Cardiac muscle cell (in vitro differentiated cells and primary cell): ENCODE measurements at regions not wholly inside any gene's neighbourhood (a gene's known extent, or its start where the extent isn't known, plus 50 kb on each side); places are given as distances from the start of the nearest gene placed in this dataset.

Experiments used
- DNase-seq, 2 donors: peaks; one replicate each; pipeline versions ENCODE4 v3.0.0 to v3.0.0-alpha.2; 2010 to 2017; ENCODE audit warnings: low read depth in 1 of 2, low spot score in 1 of 2
- H3K27ac ChIP-seq: fragments of 200-600 bp; sonication (generic); 2 replicates; pipeline ENCODE4 v1.5.1; 2016
- H3K27me3 ChIP-seq: fragments of 200-600 bp; sonication (generic); 2 replicates; pipeline ENCODE4 v1.6.0; 2016; ENCODE audit warnings: control low read depth
- H3K36me3 ChIP-seq: fragments of 200-600 bp; sonication (generic); 2 replicates; pipeline ENCODE4 v1.5.1; 2016; ENCODE audit warnings: control low read depth
- H3K4me1 ChIP-seq: fragments of 200-600 bp; sonication (generic); 2 replicates; pipeline ENCODE4 v1.8.1; 2017; ENCODE audit warnings: low read depth, mild to moderate bottlenecking, mixed run types
- H3K4me3 ChIP-seq: fragments of 200-600 bp; sonication (generic); 2 replicates; pipeline ENCODE4 v1.5.1; 2016; ENCODE audit warnings: mild to moderate bottlenecking
- H3K9me3 ChIP-seq: fragments of 200-600 bp; sonication (generic); 2 replicates; pipeline ENCODE4 v1.5.1; 2017; ENCODE audit warnings: low read depth, mild to moderate bottlenecking, control low read depth
- CTCF ChIP-seq: IDR thresholded peaks from 2 replicates; pipeline ENCODE4 v1.5.1; 2012; ENCODE audit warnings: low read depth, mild to moderate bottlenecking, low read length

DNA sequence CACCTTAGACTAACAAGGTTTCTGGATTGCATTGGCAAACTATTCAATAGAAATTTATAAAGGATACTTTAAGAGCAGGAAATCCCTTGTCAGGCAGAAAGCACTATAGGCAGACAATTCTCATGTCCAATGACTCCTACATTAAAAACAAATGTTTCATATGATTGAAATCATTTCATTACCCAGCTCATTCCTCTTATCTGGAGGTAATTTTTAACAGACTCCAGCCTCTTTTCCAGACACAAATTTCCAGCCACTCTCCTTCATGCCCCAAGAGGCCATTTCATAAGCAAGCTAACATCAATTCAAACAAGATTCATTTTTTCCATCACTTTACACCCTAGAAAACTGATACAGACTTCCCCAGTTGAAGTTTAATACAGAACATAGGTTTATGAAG, 495.1 kb upstream of the FRG1 start:
- no peaks in the 10 kb centered on the region for H3K4me1 ChIP-seq
- H3K36me3 ChIP-seq = no peaks in the 10 kb centered on the region
- no peak for TF ChIP-seq CTCF

DNA sequence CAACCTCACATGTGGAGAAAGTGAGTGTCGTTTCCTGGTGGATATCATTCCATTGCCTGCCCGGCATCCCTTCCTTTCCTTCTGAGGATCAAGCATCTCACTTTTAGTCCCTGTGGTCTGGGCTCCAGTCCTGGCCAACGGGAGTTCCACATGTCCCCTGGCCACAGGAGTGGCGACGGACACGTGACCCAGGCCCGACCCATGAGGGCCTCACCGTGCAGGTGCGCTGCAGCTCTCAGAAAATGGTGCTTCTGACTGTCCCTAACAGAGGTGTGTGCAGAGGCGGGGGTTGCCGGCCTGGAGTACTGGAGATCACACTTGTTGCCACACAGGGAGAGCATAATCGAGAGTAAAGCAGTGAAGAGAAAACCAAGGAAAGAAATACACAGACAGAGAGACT, 476.9 kb upstream of the FRG1 start:
- Histone ChIP-seq H3K27me3 (no peaks in the 10 kb centered on the region), H3K4me1 (no peaks in the 10 kb centered on the region), H3K4me3 (no peak overlapping the region), H3K9me3 (no peaks in the 10 kb centered on the region), H3K27ac (no peak overlapping the region), H3K36me3 (no peaks in the 10 kb centered on the region)
- no peak for TF ChIP-seq CTCF
- no peak for DNase-seq

More for the DNA sequence above, 495.1 kb upstream of the FRG1 start:
- no peak overlapping the region for H3K27ac ChIP-seq
- no peak overlapping the region for H3K4me3 ChIP-seq
- no peaks in the 10 kb centered on the region for H3K27me3 ChIP-seq
- no peaks in the 10 kb centered on the region for H3K9me3 ChIP-seq
- DNase-seq = no peak

DNA sequence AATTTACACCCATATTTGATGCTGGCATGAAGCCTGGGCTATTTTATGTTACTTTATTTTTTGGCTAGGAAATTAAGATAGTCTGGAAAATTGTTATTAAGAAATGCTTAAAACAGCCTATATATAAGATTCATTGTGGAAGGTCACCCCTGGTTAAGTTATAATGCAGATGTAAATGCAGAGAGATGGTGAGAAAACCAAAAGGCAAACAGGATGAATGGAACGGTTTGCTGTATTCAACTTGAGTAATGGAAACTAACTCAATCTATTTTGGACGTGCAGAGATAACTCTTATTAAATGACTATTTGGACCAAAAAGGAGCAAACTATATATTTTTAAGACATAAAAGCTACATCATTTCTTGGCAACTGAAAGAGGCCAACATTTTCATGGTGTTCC, 446.3 kb upstream of the FRG1 start:
- Histone ChIP-seq H3K27me3 (no peaks in the 10 kb centered on the region), H3K9me3 (no peaks in the 10 kb centered on the region), H3K4me3 (no peak overlapping the region), H3K27ac (no peak overlapping the region), H3K4me1 (peaks cover 13% of the 10 kb centered on the region), H3K36me3 (no peaks in the 10 kb centered on the region)
- TF ChIP-seq CTCF = no peak
- no peak for DNase-seq

DNA sequence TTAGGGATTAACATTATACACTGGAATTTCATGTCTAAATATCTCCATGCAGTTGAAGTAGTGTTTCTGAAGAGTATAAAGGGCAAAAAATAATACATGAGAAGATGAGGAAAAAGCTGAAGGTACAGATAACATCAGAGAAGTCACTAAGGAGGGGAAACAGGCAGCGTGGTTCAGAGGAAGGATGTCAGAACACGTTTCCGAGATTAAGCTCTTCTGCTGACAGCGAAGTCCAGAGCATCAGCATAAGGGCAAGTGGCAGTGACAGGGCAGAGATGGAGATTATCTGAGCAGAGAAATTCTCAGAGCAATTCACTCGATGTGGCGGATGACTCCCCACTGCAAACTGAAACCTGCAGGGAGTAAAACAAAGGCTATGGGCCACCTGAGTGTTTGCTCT, 443.2 kb upstream of the FRG1 start:
- Histone ChIP-seq H3K4me3 (no peak overlapping the region), H3K27me3 (no peaks in the 10 kb centered on the region), H3K4me1 (peaks cover 13% of the 10 kb centered on the region), H3K36me3 (no peaks in the 10 kb centered on the region), H3K9me3 (no peaks in the 10 kb centered on the region), H3K27ac (no peak overlapping the region)
- no peak for TF ChIP-seq CTCF
- no peak for DNase-seq

- no peak for DNase-seq
- Histone ChIP-seq H3K9me3 (no peaks in the 10 kb centered on the region), H3K27ac (no peak overlapping the region), H3K36me3 (no peaks in the 10 kb centered on the region), H3K4me1 (peaks cover 13% of the 10 kb centered on the region), H3K4me3 (no peak overlapping the region), H3K27me3 (no peaks in the 10 kb centered on the region)
- TF ChIP-seq CTCF = no peak
Observed at GRCh38 chr4:189497996-189498395, 442.7 kb upstream of the FRG1 start.

DNA sequence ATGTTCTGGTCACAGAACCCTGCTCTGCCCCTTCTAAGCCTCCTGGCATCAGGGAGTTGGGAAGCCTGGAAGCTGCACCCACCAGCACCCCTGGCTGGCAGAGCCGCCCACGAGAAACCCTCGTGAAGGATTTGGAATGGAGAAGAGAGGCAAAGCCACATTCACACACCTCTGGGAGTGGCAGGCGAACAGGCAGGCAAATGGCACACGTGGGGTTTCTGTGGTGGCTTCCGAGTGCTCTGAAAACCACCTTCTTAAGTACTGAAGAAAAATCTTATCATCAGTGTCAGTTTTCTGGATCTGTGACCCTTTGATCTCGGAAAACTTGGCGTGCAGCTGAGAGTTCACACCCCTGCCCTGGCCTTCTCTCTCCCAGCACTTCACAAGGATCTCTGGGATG, 442.2 kb upstream of the FRG1 start:
- peaks cover 13% of the 10 kb centered on the region for H3K4me1 ChIP-seq
- no peaks in the 10 kb centered on the region for H3K9me3 ChIP-seq
- no peak overlapping the region for H3K4me3 ChIP-seq
- no peaks in the 10 kb centered on the region for H3K36me3 ChIP-seq
- no peaks in the 10 kb centered on the region for H3K27me3 ChIP-seq
- TF ChIP-seq CTCF = no peak
- DNase-seq = peak in 1 of 2 donors; percentile 19
- no peak overlapping the region for H3K27ac ChIP-seq
